ENCODE measurements at regions not wholly inside any gene's neighbourhood (a gene's known extent, or its start where the extent isn't known, plus 50 kb on each side); places are given as distances from the start of the nearest gene placed in this dataset.

DNA sequence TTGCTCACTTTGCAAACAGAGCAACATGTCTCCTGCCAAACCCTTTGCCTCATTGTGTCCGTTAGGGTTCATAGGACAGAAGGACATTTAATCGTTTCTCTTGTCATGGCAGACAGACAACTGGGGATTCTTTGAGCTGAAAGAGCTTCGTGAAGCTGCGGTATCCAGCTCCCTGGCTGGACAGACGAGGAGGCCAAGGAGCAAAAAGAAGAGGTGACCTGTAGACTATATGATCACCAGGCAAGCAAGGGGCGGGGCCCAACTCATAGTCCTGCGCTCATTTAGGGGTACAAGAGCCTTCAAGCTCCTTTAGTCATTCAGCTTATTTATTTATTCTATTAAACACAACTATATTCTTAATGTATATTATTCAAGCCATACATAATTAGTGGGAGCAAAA, 66.8 kb upstream of the VRK1 start:
- no peaks in the 10 kb centered on the region for H3K4me1 ChIP-seq
- H3K36me3 ChIP-seq, result no peaks in the 10 kb centered on the region
- no peak for DNase-seq
- no peak for TF ChIP-seq EP300 (IDR thresholded peaks at IDR 0.05; ENCODE audit: low read depth)
- TF ChIP-seq, protein P1, sequence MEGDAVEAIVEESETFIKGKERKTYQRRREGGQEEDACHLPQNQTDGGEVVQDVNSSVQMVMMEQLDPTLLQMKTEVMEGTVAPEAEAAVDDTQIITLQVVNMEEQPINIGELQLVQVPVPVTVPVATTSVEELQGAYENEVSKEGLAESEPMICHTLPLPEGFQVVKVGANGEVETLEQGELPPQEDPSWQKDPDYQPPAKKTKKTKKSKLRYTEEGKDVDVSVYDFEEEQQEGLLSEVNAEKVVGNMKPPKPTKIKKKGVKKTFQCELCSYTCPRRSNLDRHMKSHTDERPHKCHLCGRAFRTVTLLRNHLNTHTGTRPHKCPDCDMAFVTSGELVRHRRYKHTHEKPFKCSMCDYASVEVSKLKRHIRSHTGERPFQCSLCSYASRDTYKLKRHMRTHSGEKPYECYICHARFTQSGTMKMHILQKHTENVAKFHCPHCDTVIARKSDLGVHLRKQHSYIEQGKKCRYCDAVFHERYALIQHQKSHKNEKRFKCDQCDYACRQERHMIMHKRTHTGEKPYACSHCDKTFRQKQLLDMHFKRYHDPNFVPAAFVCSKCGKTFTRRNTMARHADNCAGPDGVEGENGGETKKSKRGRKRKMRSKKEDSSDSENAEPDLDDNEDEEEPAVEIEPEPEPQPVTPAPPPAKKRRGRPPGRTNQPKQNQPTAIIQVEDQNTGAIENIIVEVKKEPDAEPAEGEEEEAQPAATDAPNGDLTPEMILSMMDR (IDR thresholded peaks at IDR 0.05), result no peak
- intact Hi-C loops (cut with DNase I; ENCODE audit: low total_unique reads) (loop anchor here (5.0 to 10.0 kb wide), 2 partner anchors 146 to 1908 kb away; no protein-coding TSS in a partner anchor), in situ Hi-C loops (cut with MboI; ENCODE audit: low pct_ligation_motif_present in 1 of 4, low pct_unique_long_range_greater_than_20kb in 1 of 4, low sequenced_read_pairs in 3 of 4) (no loop called here)
- WGBS, 2 donors (ENCODE audit: low coverage in 1 of 2), result 63 to 82% methylated on average over 4 to 7 of the region's 7 CpGs
- no peak overlapping the region for H3K27ac ChIP-seq
- H3K27me3 ChIP-seq, result peaks cover 38% of the 10 kb centered on the region
- no peak overlapping the region for H3K4me3 ChIP-seq
- H3K9me3 ChIP-seq, result no peaks in the 10 kb centered on the region

DNA sequence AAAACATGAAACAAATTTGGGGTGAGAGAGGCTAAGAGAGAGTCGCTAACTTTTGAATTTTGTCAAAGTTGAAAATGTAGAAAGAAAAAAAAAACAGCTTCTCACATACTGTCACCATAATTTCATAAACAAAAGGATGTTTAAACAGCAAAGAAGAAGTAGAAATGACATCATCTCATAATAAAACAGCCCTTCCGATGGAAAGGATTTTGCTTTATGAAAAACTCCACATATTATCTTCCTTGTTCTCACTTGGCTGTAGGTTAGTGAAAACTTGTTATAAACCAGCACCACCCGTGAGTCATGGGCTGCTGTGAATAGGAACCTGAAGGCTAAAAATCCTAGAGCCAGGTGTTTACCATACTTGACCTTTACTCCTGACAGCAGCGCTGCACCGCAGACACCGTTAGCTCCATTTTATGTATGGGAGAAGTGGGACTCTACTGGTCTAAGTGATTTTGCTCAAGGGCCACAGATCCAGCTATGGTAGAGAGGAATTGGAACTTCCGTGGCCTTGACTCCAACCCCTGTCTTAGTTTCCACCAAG, 63.0 kb upstream of the VRK1 start:
- H3K9me3 ChIP-seq, result no peaks in the 10 kb centered on the region
- H3K36me3 ChIP-seq, result no peaks in the 10 kb centered on the region
- no peaks in the 10 kb centered on the region for H3K4me1 ChIP-seq
- H3K27ac ChIP-seq, result no peak overlapping the region
- intact Hi-C loops (cut with DNase I; ENCODE audit: low total_unique reads) (loop anchor here (5.0 to 10.0 kb wide), 2 partner anchors 149 to 1912 kb away; no protein-coding TSS in a partner anchor), in situ Hi-C loops (cut with MboI; ENCODE audit: low pct_ligation_motif_present in 1 of 4, low pct_unique_long_range_greater_than_20kb in 1 of 4, low sequenced_read_pairs in 3 of 4) (no loop called here)
- TF ChIP-seq, protein P1 (IDR thresholded peaks at IDR 0.05), result no peak
- TF ChIP-seq POLR2AphosphoS5 (IDR thresholded peaks at IDR 0.05) (no peak), POLR2A (IDR thresholded peaks at IDR 0.05) (no peak), EP300 (IDR thresholded peaks at IDR 0.05; ENCODE audit: low read depth) (no peak)
- DNase-seq, result no peak
- H3K4me3 ChIP-seq, result no peak overlapping the region
- H3K27me3 ChIP-seq, result peaks cover 73% of the 10 kb centered on the region
- WGBS, 2 donors (ENCODE audit: low coverage in 1 of 2), result 47 to 51% methylated on average over 7 of the region's 7 CpGs

DNA sequence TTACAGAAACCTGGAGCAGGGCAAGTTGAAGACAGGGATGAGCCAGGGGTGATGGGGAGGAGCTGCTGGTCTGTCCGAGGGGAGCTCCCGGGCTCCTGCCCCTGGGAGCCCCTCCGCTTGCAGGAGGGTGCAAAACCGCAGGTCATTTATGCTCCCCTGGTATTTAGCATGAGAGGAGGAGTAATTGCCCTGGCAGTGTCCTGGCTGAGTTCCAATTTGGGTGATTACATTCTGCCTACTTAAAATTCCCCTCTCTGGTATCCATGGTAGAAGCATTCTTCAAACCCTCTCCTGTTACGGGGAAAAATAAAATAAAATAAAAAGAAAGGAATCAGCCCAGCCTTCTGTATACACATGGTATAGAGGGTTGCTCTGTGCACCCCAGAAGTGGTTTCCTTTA, 61.7 kb upstream of the VRK1 start:
- WGBS, 2 donors (ENCODE audit: low coverage in 1 of 2), result 54 to 86% methylated on average over 1 to 5 of the region's 5 CpGs
- H3K27me3 ChIP-seq, result peaks cover 80% of the 10 kb centered on the region
- DNase-seq, result no peak
- H3K4me3 ChIP-seq, result no peak overlapping the region
- in situ Hi-C loops (cut with MboI; ENCODE audit: low pct_ligation_motif_present in 1 of 4, low pct_unique_long_range_greater_than_20kb in 1 of 4, low sequenced_read_pairs in 3 of 4) (no loop called here), intact Hi-C loops (cut with DNase I; ENCODE audit: low total_unique reads) (loop anchor here (10.0 kb wide), 1 partner anchor 151 kb away; no protein-coding TSS in a partner anchor)
- H3K36me3 ChIP-seq, result no peaks in the 10 kb centered on the region
- H3K4me1 ChIP-seq, result no peaks in the 10 kb centered on the region
- H3K27ac ChIP-seq, result no peak overlapping the region
- no peaks in the 10 kb centered on the region for H3K9me3 ChIP-seq
- TF ChIP-seq POLR2A (IDR thresholded peaks at IDR 0.05) (no peak), POLR2AphosphoS5 (IDR thresholded peaks at IDR 0.05) (no peak), EP300 (IDR thresholded peaks at IDR 0.05; ENCODE audit: low read depth) (no peak)
- TF ChIP-seq, protein P1 (IDR thresholded peaks at IDR 0.05), result no peak

DNA sequence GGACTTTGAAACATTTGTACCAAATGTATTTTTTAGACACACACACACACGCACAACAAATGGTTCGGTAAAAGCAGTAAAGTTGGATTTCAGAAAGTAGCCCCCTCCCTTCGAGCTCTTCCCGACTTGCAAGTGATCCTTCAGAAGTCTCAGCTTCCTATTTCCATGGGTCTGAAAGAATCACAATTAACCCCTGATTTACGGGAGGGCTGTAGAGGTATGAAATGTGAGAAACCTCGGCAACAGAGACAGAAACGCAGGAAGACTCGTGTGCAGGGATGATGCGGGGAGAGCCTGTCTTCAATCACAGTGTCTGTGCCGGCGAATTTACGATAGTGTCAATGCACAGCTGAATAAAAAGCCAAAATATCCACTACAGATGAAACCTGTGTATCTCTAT, 60.7 kb upstream of the VRK1 start:
- Histone ChIP-seq H3K4me3 (no peak overlapping the region), H3K36me3 (no peaks in the 10 kb centered on the region), H3K4me1 (peaks cover 0 to 4% (median 2%) of the 10 kb centered on the region in 4 donors), H3K9me3 (no peaks in the 10 kb centered on the region), H3K27me3 (peaks cover 89% of the 10 kb centered on the region), H3K27ac (no peak overlapping the region)
- 55 to 60% methylated on average over 7 to 12 of the region's 12 CpGs for WGBS, 2 donors (ENCODE audit: low coverage in 1 of 2)
- in situ Hi-C loops (cut with MboI; ENCODE audit: low pct_ligation_motif_present in 1 of 4, low pct_unique_long_range_greater_than_20kb in 1 of 4, low sequenced_read_pairs in 3 of 4), result no loop called here
- intact Hi-C loops (cut with DNase I; ENCODE audit: low total_unique reads), result loop anchor here (10.0 kb wide), 1 partner anchor 152 kb away; no protein-coding TSS in a partner anchor
- TF ChIP-seq EP300 (IDR thresholded peaks at IDR 0.05; ENCODE audit: low read depth) (no peak), POLR2A (IDR thresholded peaks at IDR 0.05) (no peak)
- no peak for DNase-seq

DNA sequence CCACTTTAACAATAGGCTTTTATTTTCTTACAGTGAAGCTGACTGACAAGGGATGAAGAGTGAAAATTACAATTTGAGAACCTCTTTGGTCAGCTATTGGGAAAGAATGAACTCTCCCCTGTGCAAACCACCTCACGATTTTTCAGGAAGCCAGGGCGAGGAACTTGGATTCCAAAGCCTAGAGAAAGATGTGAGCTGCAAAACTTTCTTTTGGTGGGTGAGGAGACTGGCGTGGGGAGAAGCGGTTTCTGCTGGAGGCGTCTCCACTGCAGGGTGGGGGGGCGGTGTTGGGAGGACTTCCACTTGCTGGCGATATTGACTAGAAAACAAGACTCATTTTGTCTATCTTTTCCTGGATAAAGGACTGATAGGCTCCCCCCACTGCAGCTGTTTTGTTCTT, 59.3 kb upstream of the VRK1 start:
- in situ Hi-C loops (cut with MboI; ENCODE audit: low pct_ligation_motif_present in 1 of 4, low pct_unique_long_range_greater_than_20kb in 1 of 4, low sequenced_read_pairs in 3 of 4), result no loop called here

More for the DNA sequence above, 59.3 kb upstream of the VRK1 start:
- WGBS, 2 donors (ENCODE audit: low coverage in 1 of 2), result 43 to 49% methylated on average over 7 of the region's 7 CpGs
- Histone ChIP-seq H3K27me3 (peaks cover 99% of the 10 kb centered on the region), H3K9me3 (no peaks in the 10 kb centered on the region), H3K27ac (no peak overlapping the region), H3K36me3 (no peaks in the 10 kb centered on the region), H3K4me1 (peaks cover 0 to 9% (median 5%) of the 10 kb centered on the region in 4 donors), H3K4me3 (no peak overlapping the region)
- TF ChIP-seq EP300 (IDR thresholded peaks at IDR 0.05; ENCODE audit: low read depth) (no peak), POLR2AphosphoS5 (IDR thresholded peaks at IDR 0.05) (no peak), POLR2A (IDR thresholded peaks at IDR 0.05) (no peak)
- TF ChIP-seq, protein P1 (IDR thresholded peaks at IDR 0.05), result no peak
- DNase-seq, result no peak
- intact Hi-C loops (cut with DNase I; ENCODE audit: low total_unique reads), result loop anchor here (10.0 kb wide), 1 partner anchor 153 kb away; no protein-coding TSS in a partner anchor

Measured in transverse colon (tissue), 4 donors.